ENCODE measurements at regions not wholly inside any gene's neighbourhood (a gene's known extent, or its start where the extent isn't known, plus 50 kb on each side); places are given as distances from the start of the nearest gene placed in this dataset.

DNA sequence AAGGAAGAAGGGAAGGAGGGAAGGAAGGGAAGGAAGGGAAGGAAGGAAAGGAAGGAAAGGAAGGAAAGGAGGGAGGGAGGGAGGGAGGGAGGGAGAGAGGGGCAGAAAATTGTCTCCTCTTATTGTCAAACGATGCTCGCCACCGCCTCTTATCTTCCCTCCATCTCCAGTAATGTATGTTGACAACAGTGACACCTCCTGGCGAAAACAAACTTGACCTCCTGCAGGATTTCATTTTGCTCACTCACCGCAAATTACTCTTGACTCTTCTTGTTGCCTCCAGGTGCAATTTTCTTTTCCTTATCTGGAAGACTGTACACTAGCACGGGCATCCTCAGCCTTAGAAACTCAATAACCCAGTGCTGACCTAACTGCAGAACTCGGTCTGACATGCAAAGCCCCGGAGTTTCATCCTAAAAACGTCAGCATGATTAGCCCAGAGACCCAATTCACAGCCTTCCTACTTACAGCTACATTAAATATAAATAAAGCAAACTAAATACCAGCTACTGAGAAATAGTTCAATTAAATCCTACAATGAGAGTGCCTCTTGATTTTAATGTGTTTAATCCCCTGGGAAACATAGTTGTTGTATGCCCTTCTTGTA, 512.4 kb upstream of the TMPO start:
- CTCF ChIA-PET, result interaction anchor here (0.9 to 1.6 kb wide), 3 partner anchors 41 to 1426 kb away, joined by 3 to 6 read pairs (median 3); no protein-coding TSS in a partner anchor
- H3K9me3 ChIP-seq (ENCODE audit: control extremely low read depth in 1 of 3, control insufficient read depth in 2 of 3, insufficient read depth in 1 of 3, low read length in 2 of 3), result no peaks in the 10 kb centered on the region
- no peaks in the 10 kb centered on the region for H4K20me1 ChIP-seq (ENCODE audit: control insufficient read depth, insufficient read depth, low read length, poor library complexity, severe bottlenecking)
- H3K27me3 ChIP-seq (replicated peaks in 1 of 4; ENCODE audit: control extremely low read depth in 1 of 4, control insufficient read depth in 3 of 4, insufficient read depth in 4 of 4, low read length in 3 of 4), result no peaks in the 10 kb centered on the region
- H3K79me2 ChIP-seq (ENCODE audit: control insufficient read depth, insufficient read depth, low read length), result no peaks in the 10 kb centered on the region
- intact Hi-C loops (cut with micrococcal nuclease), result no loop called here
- Mint-ChIP-seq H3K4me3 (no peak overlapping the region), H3K9me3 (ENCODE audit: insufficient read depth) (peaks cover under 1% of the 10 kb centered on the region), H3K4me1 (no peaks in the 10 kb centered on the region), H3K27me3 (peaks cover 3% of the 10 kb centered on the region), H3K27ac (no peak overlapping the region)
- H3K9ac ChIP-seq (ENCODE audit: low read length), result no peak overlapping the region
- TF ChIP-seq, protein P1, sequence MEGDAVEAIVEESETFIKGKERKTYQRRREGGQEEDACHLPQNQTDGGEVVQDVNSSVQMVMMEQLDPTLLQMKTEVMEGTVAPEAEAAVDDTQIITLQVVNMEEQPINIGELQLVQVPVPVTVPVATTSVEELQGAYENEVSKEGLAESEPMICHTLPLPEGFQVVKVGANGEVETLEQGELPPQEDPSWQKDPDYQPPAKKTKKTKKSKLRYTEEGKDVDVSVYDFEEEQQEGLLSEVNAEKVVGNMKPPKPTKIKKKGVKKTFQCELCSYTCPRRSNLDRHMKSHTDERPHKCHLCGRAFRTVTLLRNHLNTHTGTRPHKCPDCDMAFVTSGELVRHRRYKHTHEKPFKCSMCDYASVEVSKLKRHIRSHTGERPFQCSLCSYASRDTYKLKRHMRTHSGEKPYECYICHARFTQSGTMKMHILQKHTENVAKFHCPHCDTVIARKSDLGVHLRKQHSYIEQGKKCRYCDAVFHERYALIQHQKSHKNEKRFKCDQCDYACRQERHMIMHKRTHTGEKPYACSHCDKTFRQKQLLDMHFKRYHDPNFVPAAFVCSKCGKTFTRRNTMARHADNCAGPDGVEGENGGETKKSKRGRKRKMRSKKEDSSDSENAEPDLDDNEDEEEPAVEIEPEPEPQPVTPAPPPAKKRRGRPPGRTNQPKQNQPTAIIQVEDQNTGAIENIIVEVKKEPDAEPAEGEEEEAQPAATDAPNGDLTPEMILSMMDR (IDR thresholded peaks at IDR 0.05), result peak; percentile 22
- no peak for TF ChIP-seq EZH2 (IDR thresholded peaks at IDR 0.05; ENCODE audit: borderline replicate concordance, insufficient read depth, low read depth, low read length, poor library complexity, severe bottlenecking)
- 21% methylated on average over 7 of the region's 9 CpGs for WGBS (ENCODE audit: insufficient coverage)
- H3K36me3 ChIP-seq (replicated peaks in 1 of 2; ENCODE audit: control extremely low read depth in 1 of 2, control insufficient read depth in 1 of 2, extremely low read depth in 1 of 2, insufficient read depth in 2 of 2, low read length in 1 of 2), result no peaks in the 10 kb centered on the region
- ATAC-seq (ENCODE audit: low read depth) (no peak), DNase-seq (peak; percentile 8)
- no peak overlapping the region for H3K4me2 ChIP-seq (replicated peaks; ENCODE audit: low read depth, low read length, poor library complexity, severe bottlenecking)
- no peak overlapping the region for H2AFZ ChIP-seq (ENCODE audit: insufficient read depth, low read depth, low read length, poor library complexity, severe bottlenecking)
- POLR2A ChIA-PET, result no interaction called here
- H3K4me3 ChIP-seq (ENCODE audit: control extremely low read depth in 1 of 5, extremely low read depth in 1 of 5, insufficient read depth in 1 of 5, low read depth in 2 of 5, low read length in 4 of 5), result no peak overlapping the region
- H3K4me1 ChIP-seq (ENCODE audit: control insufficient read depth in 2 of 2, insufficient read depth in 2 of 2, low read length in 2 of 2), result no peaks in the 10 kb centered on the region
- no peak overlapping the region for H3K27ac ChIP-seq (ENCODE audit: low read length in 2 of 2)

DNA sequence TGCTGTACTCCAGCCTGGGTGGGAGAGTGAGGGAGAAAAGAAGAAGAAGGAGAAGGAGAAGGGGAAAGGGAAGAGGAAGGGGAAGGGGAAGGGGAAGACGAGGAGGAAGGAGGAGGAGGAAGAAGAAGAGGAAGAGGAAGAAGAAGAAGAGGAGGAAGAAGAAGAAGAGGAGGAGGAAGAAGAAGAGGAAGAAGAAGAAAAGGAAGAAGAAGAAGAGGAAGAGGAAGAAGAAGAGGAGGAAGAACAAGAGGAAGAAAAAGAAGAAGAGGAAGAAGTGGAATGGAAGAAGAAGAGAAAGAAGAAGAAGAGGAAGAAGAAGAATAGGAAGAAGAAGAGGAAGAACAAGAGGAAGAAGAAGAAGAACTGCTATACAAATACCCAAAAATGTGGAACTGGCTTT, 507.4 kb upstream of the TMPO start:
- ChIA-PET CTCF (no interaction called here), POLR2A (no interaction called here)
- Histone ChIP-seq H4K20me1 (ENCODE audit: control insufficient read depth, insufficient read depth, low read length, poor library complexity, severe bottlenecking) (no peaks in the 10 kb centered on the region), H3K27me3 (replicated peaks in 1 of 4; ENCODE audit: control extremely low read depth in 1 of 4, control insufficient read depth in 3 of 4, insufficient read depth in 4 of 4, low read length in 3 of 4) (no peaks in the 10 kb centered on the region), H3K4me1 (ENCODE audit: control insufficient read depth in 2 of 2, insufficient read depth in 2 of 2, low read length in 2 of 2) (no peaks in the 10 kb centered on the region), H3K9ac (ENCODE audit: low read length) (no peak overlapping the region), H3K36me3 (replicated peaks in 1 of 2; ENCODE audit: control extremely low read depth in 1 of 2, control insufficient read depth in 1 of 2, extremely low read depth in 1 of 2, insufficient read depth in 2 of 2, low read length in 1 of 2) (no peaks in the 10 kb centered on the region), H3K79me2 (ENCODE audit: control insufficient read depth, insufficient read depth, low read length) (no peaks in the 10 kb centered on the region), H3K4me3 (ENCODE audit: control extremely low read depth in 1 of 5, extremely low read depth in 1 of 5, insufficient read depth in 1 of 5, low read depth in 2 of 5, low read length in 4 of 5) (no peak overlapping the region), H3K4me2 (replicated peaks; ENCODE audit: low read depth, low read length, poor library complexity, severe bottlenecking) (no peak overlapping the region), H3K27ac (ENCODE audit: low read length in 2 of 2) (no peak overlapping the region), H3K9me3 (ENCODE audit: control extremely low read depth in 1 of 3, control insufficient read depth in 2 of 3, insufficient read depth in 1 of 3, low read length in 2 of 3) (no peaks in the 10 kb centered on the region), H2AFZ (ENCODE audit: insufficient read depth, low read depth, low read length, poor library complexity, severe bottlenecking) (no peak overlapping the region)
- no peak for TF ChIP-seq EZH2 (IDR thresholded peaks at IDR 0.05; ENCODE audit: borderline replicate concordance, insufficient read depth, low read depth, low read length, poor library complexity, severe bottlenecking)
- TF ChIP-seq, protein P1 (IDR thresholded peaks at IDR 0.05), result no peak
- DNase-seq (no peak), ATAC-seq (ENCODE audit: low read depth) (no peak)
- Mint-ChIP-seq H3K9me3 (ENCODE audit: insufficient read depth) (peaks cover 4% of the 10 kb centered on the region), H3K27ac (no peak overlapping the region), H3K27me3 (peaks cover 2% of the 10 kb centered on the region), H3K4me1 (no peaks in the 10 kb centered on the region), H3K4me3 (no peak overlapping the region)
- intact Hi-C loops (cut with micrococcal nuclease), result no loop called here
- WGBS (ENCODE audit: insufficient coverage), result 40% methylated on average over 1 of the region's 1 CpG
